Bone marrow (tissue), 2 donors: ENCODE measurements at regions not wholly inside any gene's neighbourhood (a gene's known extent, or its start where the extent isn't known, plus 50 kb on each side); places are given as distances from the start of the nearest gene placed in this dataset.

ENCODE experiments used
- DNase-seq, 2 donors: peaks; one replicate each; lab custom pipeline; 2025; lab: John Stamatoyannopoulos, UW

- DNase-seq: no peak
Measured at GRCh38 chr5:116650964-116651363, 76.3 kb upstream of the SEMA6A start.

DNA sequence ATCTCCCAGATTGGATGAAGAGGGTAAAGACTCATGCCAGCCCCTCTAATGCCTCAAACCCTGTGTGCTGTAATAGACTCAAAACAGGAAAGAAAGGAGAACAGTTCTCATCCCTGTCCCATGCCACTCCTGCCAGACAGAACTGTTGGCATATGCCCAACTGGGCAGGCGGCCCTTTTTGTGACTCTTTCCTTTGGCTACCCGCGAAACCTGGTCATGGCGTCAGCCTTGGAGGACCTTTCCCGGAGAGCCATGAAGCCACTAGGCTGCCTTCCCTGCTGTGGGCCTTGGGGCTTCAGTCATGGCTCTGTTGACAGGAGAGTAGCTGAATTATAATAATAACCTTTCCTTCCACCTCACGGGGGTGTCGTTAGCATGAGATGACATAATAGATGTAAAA is 75.9 kb upstream of the SEMA6A start:
- DNase-seq: peak in 1 of 2 donors; percentile 4

- no peak for DNase-seq
Measured at GRCh38 chr5:116646611-116647289, 72.1 kb upstream of the SEMA6A start.

DNA sequence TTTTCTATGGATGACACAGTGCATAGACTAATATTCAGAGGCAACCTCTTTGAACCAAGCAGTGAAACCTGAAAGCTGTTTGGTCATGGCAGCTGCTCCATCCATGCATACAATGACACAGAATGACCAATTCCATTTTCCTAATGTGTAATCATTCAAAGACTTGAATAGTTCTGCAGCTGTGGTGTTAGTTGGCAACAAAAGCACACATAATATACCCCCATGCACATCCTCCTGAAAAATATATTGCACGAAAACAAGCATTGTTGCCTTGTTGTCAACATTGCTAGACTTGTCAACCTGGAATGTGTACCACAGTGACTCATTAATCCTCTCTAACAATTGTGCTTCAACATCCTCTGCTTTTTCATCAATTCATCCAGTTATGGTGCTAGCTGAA is 71.0 kb upstream of the SEMA6A start:
- DNase-seq: no peak

DNA sequence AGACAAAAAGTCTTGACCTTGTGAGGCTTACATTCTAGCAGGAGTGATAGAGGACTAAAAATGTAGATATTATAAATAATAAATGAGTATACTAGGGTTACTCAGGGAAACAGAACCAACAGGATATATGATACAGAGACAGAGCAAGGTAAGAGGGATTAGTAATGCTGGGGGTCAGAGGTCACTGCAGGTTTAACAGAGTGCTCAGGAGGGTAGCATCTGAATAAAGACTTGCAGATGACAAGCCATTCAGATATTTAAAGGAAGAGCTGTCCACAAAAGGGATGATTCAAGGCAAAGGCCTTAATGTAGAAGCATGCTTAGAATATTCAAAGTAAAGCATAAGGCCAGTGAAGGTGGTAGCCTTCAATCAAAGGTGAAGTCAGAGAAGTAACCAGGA is 65.6 kb upstream of the SEMA6A start:
- no peak for DNase-seq

DNA sequence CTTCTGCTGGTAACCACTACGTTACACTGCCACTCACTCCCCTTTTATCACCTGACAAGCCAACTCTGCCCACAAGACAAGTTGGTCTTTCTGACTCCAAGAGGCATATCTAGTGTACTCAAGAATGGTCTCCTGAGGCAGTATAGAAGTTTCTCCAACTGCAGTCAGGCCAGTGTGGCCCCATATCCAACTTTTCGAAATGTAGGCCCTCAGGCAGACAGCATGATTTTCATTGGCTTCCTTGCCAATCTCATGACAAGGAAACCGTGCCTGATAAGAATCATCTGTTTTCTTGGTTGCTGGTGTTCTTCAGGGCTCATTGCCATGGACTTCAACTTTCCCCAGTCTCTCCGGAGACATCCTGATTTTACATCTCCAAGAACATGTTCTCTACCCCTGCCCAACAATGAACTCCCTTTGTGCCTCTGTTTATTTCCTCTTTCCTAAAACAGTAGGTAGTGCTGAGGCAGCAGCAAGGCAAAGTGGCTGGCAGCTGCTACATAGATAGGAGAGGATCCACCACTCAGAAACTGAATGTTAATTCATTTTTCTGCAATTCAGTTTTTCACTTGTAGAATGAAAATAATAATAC is 62.6 kb upstream of the SEMA6A start:
- no peak for DNase-seq

GRCh38 chr5:116632890-116633289 is 58.3 kb upstream of the SEMA6A start:
- DNase-seq: no peak

- DNase-seq: no peak
Measured at GRCh38 chr5:116631147-116631546, 56.5 kb upstream of the SEMA6A start.

DNA sequence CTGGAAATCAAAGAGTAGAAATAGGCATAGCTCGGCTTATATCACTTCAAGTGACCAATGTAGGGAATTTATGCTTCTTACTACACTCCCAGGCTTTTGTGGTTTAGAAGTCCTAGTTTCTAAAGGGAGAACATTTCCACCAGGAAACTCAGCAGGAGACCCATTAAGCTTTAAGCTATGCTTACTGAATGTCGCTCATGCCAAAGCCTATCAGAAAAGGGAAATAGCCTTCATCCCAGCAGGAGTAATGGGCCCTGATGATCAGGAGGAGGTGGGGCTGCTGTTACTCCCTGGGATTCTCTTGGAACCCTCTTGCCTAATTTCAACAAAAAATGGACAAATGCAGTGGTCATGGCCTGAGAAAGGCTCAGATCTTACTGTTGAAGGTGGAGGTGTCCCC is 54.5 kb upstream of the SEMA6A start:
- no peak for DNase-seq

DNA sequence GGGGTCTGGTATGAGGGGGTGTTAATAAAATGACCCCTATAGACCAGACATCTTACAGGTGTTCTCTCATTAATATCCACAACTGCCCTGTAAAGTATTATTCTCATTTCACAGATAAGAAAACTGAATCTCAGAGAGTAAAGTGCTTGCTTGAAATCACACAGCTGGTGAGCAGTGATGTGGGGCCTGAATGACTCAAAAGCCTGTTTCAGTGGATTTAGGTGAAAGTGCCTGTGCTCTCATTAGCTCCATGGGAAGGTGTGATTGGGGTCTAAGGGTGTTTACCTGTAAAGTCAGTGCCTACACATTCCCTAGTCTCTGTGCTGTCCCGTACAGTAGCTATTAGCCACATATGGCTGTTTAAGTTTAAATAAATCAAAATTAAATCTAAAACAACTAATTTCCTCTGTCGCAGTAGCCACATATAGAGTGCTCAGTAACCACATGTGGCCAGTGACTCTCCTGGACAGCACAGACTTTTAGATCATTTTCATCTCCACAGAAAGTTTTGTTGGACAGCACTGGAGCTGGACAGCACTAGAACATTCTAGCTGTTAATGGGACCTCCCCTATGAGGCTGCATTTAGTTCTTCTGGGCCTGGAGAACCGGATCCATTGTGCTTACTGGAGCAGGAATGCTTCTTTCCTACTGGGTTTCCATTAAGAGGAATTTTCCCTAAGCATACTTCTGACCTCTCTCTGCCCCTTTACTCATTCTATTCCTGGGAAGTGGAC is 52.5 kb upstream of the SEMA6A start:
- DNase-seq: no peak

- DNase-seq: no peak
Measured at GRCh38 chr5:116626272-116626723, 51.7 kb upstream of the SEMA6A start.
